Dedifferentiated amniotic fluid mesenchymal stem cell (primary cell): ENCODE measurements at regions not wholly inside any gene's neighbourhood (a gene's known extent, or its start where the extent isn't known, plus 50 kb on each side); places are given as distances from the start of the nearest gene placed in this dataset.
"Not testable (repeated sequence)": the region's sequence is repeated elsewhere in the genome, so short reads cannot be mapped to it uniquely, and the experiment has no call there.

Experiments
- DNase-seq: peaks from one replicate; pipeline ENCODE4 v3.0.0-alpha.2; 2016; ENCODE audit errors: extremely low spot score

GRCh38 chr13:37997641-37998040 lies 128.1 kb upstream of the TRPC4 start:
- DNase-seq: no peak

- DNase-seq: no peak
These were observed 125.5 kb upstream of the TRPC4 start for GRCh38 chr13:37995092-37995491.

DNA sequence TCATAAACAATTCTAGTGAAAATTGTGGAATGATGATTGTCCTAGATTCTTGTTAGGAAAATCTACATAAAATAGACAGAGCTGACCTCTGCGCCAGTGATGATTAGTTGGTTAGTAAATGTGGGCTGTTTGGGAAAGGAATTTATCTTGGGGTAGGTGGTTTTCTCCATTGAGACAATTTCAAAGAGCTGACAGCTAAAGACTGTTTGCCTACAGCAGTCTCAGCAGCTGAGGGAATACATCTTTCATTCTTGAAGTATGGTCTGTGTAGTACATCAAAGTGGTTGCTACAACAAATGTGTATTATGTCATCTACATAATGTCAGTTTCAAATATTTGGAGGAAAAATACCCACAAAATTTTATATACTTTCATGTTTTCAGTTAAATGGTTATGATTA lies 117.2 kb upstream of the TRPC4 start:
- no peak for DNase-seq

DNA sequence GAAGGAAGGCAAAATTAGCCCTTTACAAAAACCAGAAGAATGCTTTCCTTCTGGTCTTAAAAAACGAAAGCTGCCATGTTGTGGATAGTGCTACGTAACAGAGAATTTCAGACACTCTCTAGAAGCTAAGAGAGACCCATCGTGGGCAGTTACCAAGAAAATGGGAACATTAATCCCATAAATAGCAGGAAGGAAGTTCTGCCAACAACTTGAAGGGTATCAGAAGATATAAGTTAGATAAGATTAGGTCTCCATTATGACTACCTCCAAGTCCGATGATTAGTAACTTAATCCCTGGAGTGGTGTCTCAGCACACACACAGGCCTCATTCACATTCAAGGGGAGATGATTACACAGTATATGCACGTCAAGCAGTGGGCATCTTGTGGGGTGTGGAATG lies 115.7 kb upstream of the TRPC4 start:
- DNase-seq: no peak

GRCh38 chr13:37984357-37984756 lies 114.8 kb upstream of the TRPC4 start:
- DNase-seq: no peak

DNA sequence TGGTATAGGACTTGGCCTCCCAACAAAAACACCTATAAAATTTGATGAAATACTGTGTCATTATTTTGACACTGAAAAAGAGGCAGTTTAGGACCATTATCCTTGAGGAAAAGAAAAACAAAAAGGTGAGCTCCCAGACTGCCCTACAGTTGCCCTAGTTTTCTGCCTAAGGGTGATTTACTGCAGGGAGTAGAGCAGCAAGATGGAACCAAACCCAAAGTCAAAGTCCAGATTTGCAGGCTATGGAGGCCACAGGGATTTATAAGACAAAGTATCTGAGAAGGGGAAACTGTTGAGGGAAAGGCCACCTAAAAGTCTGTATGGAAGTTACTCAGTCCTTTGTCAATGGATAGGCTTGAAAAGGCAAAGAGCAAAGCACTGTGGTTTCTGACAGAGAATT lies 112.4 kb upstream of the TRPC4 start:
- DNase-seq: no peak

DNA sequence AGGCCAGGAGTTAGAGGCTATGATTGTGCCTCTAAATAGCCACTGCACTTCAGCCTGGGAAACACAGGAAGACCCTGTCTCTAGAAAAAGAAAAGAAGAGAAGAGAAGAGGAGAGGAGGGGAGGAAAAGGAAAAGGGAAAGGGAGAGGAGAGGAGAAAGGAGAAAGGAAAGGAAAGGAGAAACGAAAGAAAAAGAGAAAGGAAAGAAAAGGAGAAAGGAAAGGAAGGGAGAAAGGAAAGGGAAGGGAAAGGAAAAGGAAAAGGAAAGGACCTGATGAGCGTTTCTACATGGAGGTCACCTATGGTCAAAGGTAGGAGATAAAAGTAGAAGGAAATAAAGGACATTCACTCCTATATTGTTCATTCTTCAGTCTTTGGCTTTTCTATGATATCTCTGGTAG lies 109.1 kb upstream of the TRPC4 start:
- no peak for DNase-seq

- DNase-seq: no peak
These were observed 99.0 kb upstream of the TRPC4 start for GRCh38 chr13:37968555-37968954.

- DNase-seq: no peak
These were observed 96.7 kb upstream of the TRPC4 start for GRCh38 chr13:37966266-37966665.

DNA sequence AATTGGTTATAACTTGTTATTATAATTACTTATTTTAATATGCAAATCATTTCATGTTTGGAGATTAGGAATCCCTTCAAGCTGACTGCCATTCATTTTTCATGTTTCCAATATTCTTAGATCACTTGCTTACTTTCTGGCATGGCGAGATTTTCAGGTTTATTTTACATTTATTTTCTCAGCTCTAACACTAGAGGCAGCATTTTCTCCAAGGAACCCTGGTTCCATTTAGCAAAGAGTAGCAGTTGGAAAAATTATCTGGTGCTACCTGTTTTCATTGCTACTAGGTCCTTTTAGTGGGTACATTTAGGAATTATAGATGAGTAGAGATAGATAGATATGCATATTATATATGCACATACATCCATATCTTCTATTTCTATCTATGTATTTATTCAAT lies 90.9 kb upstream of the TRPC4 start:
- DNase-seq: no peak

DNA sequence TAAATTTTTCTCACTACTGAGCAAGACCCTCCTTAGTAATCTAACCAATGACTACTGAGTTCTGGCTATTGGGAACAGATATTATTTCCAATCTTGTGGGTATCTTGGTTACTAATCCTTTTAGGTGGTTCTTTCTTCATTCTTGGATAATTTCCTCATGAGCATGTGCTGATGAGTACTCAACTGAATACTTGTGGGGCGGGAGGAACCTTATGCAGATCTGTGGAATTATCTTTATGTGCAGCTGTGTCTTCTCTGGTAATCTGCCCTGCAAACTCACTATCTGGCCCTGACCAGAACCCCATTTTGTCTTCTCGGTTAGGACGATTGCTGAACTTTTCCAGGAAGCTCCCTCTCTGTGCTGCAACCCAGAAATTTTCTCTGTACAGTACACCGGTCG lies 89.7 kb upstream of the TRPC4 start:
- DNase-seq: no peak

GRCh38 chr13:37956536-37956935 lies 87.0 kb upstream of the TRPC4 start:
- DNase-seq: no peak

- DNase-seq: not testable (repeated sequence)
These were observed 85.0 kb upstream of the TRPC4 start for GRCh38 chr13:37954597-37954996.

- no peak for DNase-seq
These were observed 84.6 kb upstream of the TRPC4 start for GRCh38 chr13:37954191-37954590.

DNA sequence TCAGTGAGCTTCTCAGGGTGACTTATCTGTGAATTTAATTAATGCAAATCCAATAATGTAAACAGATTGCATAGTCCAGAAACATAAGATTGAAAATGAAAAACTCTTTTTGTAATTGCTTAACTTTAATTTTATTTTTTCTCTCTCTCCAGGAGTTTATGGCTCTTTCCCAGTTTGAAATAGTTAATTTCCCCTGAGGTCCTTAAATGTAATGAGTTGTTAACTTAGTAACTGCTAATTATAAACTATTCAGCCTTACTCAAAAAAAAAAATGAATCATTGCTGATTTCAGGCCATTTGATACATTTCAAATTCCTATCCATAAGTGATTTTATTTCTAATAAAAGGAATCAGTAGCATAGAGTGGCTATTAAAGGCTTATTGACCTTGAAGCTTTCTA lies 84.1 kb upstream of the TRPC4 start:
- no peak for DNase-seq

- no peak for DNase-seq
These were observed 80.4 kb upstream of the TRPC4 start for GRCh38 chr13:37950016-37950415.

DNA sequence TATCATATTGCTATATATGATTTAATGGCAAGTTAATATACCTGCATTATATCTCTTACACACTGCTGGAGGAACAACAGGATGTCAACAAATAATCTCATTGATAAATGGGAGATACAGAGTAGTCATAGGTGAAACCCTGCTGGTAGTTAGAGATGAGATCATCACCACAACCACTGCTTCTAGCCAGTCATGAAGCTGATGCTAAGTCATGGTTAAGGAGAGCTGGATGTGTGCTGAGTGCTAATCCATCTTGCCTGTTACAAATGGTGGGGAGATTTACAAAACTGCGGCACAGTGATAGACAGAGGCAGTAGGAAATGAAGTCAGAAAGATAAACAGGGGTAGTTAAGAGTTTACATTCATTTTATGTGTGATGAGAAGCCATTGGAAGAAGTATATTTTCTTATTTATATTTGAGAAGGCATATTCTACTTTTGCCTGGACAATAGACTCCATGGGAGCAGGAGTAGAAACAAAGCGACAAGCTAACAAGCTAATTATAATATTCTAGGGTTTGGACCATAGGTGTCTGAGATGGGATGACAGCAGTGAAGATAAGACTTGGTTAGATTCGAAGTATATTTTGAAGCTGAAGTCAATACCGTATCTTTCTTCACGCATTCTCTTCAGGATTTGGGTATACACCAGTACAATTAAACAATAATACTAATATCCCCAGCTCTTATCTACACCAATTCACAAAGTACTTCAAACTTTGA lies 78.0 kb upstream of the TRPC4 start:
- no peak for DNase-seq

- no peak for DNase-seq
These were observed 76.3 kb upstream of the TRPC4 start for GRCh38 chr13:37945651-37946575.

DNA sequence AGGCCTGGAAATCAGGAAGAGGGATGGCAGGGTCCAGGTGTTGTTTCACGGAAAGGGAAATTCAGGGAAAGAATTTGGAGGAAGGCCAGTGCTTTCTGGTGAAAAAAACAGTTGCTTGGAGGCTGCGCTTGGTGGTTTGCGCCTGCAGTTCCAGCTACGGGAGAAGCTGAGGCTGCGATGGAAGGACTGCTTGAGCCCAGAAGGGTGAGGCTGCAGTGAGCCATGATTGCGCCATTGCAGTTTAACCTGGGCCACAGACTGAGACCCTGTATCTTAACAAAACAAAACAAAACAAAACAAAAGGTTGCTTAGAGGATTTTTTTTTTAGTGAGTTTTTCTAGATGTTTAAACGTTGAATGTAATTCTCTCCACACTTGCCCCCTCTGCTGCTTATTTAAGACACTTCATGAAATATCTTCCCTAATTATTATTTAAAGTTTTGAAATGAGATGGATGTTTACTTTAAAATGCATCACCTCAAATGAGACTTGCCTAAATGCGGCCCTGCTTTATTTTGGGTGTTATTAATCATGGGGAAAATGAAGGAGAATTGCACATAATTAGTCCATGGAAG lies 75.4 kb upstream of the TRPC4 start:
- DNase-seq: no peak

- DNase-seq: no peak
These were observed 74.7 kb upstream of the TRPC4 start for GRCh38 chr13:37944081-37944868.

DNA sequence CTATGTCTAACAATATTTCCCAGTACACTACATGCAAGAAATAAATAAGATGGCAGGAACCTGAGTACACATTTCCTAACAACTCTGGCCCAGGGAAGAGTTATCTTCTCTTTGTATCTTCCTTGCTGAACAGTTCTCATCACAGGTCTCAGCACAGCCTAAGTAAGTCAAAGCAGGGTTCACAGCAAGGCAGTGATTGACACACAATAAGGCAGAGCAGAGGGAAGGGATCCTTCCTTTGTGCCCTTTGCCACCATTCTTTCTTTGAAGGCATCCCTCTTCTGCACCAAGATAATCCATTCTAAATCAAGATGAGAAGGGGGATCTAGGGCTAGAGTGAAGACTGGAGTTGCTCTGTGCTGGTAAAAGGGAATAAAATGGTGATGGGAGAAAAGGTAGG lies 73.4 kb upstream of the TRPC4 start:
- DNase-seq: no peak
